SK-N-SH treated with all-trans-retinoic acid at 6 μM for 48 hours (cell line): ENCODE measurements at regions not wholly inside any gene's neighbourhood (a gene's known extent, or its start where the extent isn't known, plus 50 kb on each side); places are given as distances from the start of the nearest gene placed in this dataset.

Source experiments
- ATAC-seq: fragments of 200-7000 bp; cut with Tn5 transposase; 3 replicates; pipeline ENCODE4 v1.9.1; 2020; ENCODE audit warnings: mild to moderate bottlenecking, moderate library complexity
- ARNTL ChIP-seq: fragments of 450-650 bp; formaldehyde crosslinking; IDR thresholded peaks from 2 replicates; pipeline ENCODE4 v1.5.0; 2020; ENCODE audit warnings: low read depth, mild to moderate bottlenecking, moderate library complexity, borderline replicate concordance
- BACH2 ChIP-seq: fragments of 250-450 bp; sonication (Bioruptor Pico); IDR thresholded peaks from 2 replicates; pipeline ENCODE4 v1.9.0; 2021; ENCODE audit warnings: mild to moderate bottlenecking, borderline replicate concordance
- CSDC2 ChIP-seq: fragments of 250-450 bp; sonication (Bioruptor Pico); IDR thresholded peaks from 2 replicates; pipeline ENCODE4 v1.5.0; 2020; ENCODE audit warnings: mild to moderate bottlenecking, moderate library complexity
- ESRRG ChIP-seq: fragments of 250-450 bp; sonication (Bioruptor Pico); IDR thresholded peaks from 2 replicates; pipeline ENCODE4 v1.6.1; 2021; ENCODE audit warnings: mild to moderate bottlenecking
- OSR1 ChIP-seq: fragments of 250-450 bp; sonication (Bioruptor Pico); IDR thresholded peaks from 2 replicates; pipeline ENCODE4 v1.8.0; 2022; ENCODE audit warnings: moderate library complexity, mild to moderate bottlenecking, inconsistent platforms
- RARB ChIP-seq: fragments of 250-450 bp; sonication (Bioruptor Pico); IDR thresholded peaks from 2 replicates; pipeline ENCODE4 v1.8.0; 2021; ENCODE audit warnings: mild to moderate bottlenecking, moderate library complexity
- SNAI2 ChIP-seq: fragments of 250-450 bp; sonication (Bioruptor Pico); IDR thresholded peaks from 2 replicates; pipeline ENCODE4 v1.5.0; 2020; ENCODE audit warnings: mild to moderate bottlenecking, moderate library complexity
- TCF4 ChIP-seq: fragments of 250-450 bp; sonication (Bioruptor Pico); IDR thresholded peaks from 2 replicates; pipeline ENCODE4 v1.8.0; 2021; ENCODE audit warnings: mild to moderate bottlenecking, moderate library complexity, borderline replicate concordance
- TOX ChIP-seq: fragments of 250-450 bp; sonication (Bioruptor Pico); IDR thresholded peaks from 2 replicates; pipeline ENCODE4 v1.8.0; 2021; ENCODE audit warnings: mild to moderate bottlenecking, moderate library complexity, borderline replicate concordance
- ZC3H10 ChIP-seq: fragments of 250-450 bp; sonication (Bioruptor Pico); IDR thresholded peaks from 2 replicates; pipeline ENCODE4 v1.5.1; 2021; ENCODE audit warnings: mild to moderate bottlenecking, moderate library complexity
- ZFP3 ChIP-seq: fragments of 250-450 bp; sonication (Bioruptor Pico); IDR thresholded peaks from 2 replicates; pipeline ENCODE4 v1.5.0; 2020; ENCODE audit warnings: mild to moderate bottlenecking, moderate library complexity
- ZFP30 ChIP-seq: fragments of 450-650 bp; formaldehyde crosslinking; IDR thresholded peaks from 2 replicates; pipeline ENCODE4 v1.5.0; 2022; ENCODE audit warnings: mild to moderate bottlenecking, moderate library complexity
- ZNF565 ChIP-seq: fragments of 450-650 bp; formaldehyde crosslinking; conservative IDR thresholded peaks from 2 replicates; pipeline ENCODE4 v1.5.0; 2020; ENCODE audit warnings: low read depth, mild to moderate bottlenecking, moderate library complexity
- ZNF70 ChIP-seq: fragments of 450-650 bp; formaldehyde crosslinking; IDR thresholded peaks from 2 replicates; pipeline ENCODE4 v1.5.0; 2020; ENCODE audit warnings: mild to moderate bottlenecking, moderate library complexity
- ZNF8 ChIP-seq: fragments of 450-650 bp; formaldehyde crosslinking; IDR thresholded peaks from 2 replicates; pipeline ENCODE4 v1.5.0; 2020; ENCODE audit warnings: mild to moderate bottlenecking, moderate library complexity
- TF ChIP-seq, protein P1 (sequence below): fragments of 250-450 bp; sonication (Bioruptor Pico); IDR thresholded peaks from 2 replicates; pipeline ENCODE4 v1.5.0; 2020; ENCODE audit warnings: mild to moderate bottlenecking, moderate library complexity
- TF ChIP-seq, protein P2 (sequence below): fragments of 250-450 bp; sonication (Bioruptor Pico); IDR thresholded peaks from 2 replicates; pipeline ENCODE4 v1.8.0; 2021; ENCODE audit warnings: low read depth, mild to moderate bottlenecking, moderate library complexity, borderline replicate concordance
- TF ChIP-seq, protein P3 (sequence below): fragments of 250-450 bp; sonication (Bioruptor Pico); IDR thresholded peaks from 2 replicates; pipeline ENCODE4 v1.8.0; 2020; ENCODE audit warnings: mild to moderate bottlenecking, moderate library complexity, borderline replicate concordance

DNA sequence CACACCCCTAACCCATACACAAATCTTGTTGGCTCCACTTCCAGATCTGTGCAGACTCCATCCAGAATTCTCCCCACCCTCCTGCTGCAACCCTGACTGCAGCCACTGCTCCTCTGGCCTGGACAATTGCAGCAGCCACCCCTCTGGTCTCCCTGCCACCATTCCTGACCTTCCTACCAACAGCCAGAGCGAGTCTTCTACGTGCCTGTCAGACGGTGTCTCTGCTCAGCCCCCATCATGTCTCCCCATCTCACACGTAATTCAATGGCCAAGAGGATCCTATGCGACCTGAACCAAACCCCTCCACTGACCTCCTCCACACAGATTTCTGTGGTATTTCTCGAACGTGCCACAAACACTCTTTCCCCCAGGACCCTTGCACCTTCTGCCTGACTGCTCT, 103.3 kb downstream of the TPRA1 start:
- TF ChIP-seq ZNF70 (CRISPR knock-in tag), result no peak
- TF ChIP-seq TOX (CRISPR knock-in tag), result no peak
- no peak for TF ChIP-seq ZFP3 (CRISPR knock-in tag)
- no peak for TF ChIP-seq ZC3H10 (CRISPR knock-in tag)
- TF ChIP-seq TCF4 (CRISPR knock-in tag), result no peak
- TF ChIP-seq OSR1, result no peak
- TF ChIP-seq CSDC2, result no peak
- no peak for TF ChIP-seq SNAI2 (CRISPR knock-in tag)
- ATAC-seq, result no peak

DNA sequence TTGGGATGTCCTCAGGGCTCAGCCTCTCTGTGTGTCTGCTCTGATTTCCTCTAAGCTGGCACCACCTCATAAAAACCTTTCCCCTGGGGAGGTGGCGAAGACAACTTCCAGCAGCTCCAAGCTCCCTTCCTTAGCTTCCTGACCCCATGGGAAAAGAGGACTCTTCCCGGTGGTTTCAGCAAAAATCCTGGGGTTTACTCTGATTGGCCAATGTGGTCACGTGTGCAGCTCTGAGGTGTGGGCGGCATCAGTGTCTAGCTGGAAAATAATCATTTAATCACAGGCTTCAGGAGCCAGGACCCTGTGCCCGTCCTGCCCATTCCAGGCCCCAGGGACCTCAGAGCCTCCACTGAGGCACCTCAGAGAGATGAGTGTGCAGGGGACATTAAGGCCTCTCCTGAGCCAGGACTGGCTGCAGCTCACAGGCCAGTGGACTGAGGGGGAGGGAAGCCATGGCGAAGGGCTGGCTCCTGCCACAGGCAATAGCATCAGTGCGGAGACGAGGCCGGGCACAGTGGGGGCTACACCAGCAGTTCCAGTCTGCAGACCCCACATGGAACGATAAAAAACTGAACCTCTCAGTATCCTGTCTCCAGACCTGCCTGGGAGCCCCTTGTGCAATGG, 104.1 kb downstream of the TPRA1 start:
- TF ChIP-seq, protein P1, sequence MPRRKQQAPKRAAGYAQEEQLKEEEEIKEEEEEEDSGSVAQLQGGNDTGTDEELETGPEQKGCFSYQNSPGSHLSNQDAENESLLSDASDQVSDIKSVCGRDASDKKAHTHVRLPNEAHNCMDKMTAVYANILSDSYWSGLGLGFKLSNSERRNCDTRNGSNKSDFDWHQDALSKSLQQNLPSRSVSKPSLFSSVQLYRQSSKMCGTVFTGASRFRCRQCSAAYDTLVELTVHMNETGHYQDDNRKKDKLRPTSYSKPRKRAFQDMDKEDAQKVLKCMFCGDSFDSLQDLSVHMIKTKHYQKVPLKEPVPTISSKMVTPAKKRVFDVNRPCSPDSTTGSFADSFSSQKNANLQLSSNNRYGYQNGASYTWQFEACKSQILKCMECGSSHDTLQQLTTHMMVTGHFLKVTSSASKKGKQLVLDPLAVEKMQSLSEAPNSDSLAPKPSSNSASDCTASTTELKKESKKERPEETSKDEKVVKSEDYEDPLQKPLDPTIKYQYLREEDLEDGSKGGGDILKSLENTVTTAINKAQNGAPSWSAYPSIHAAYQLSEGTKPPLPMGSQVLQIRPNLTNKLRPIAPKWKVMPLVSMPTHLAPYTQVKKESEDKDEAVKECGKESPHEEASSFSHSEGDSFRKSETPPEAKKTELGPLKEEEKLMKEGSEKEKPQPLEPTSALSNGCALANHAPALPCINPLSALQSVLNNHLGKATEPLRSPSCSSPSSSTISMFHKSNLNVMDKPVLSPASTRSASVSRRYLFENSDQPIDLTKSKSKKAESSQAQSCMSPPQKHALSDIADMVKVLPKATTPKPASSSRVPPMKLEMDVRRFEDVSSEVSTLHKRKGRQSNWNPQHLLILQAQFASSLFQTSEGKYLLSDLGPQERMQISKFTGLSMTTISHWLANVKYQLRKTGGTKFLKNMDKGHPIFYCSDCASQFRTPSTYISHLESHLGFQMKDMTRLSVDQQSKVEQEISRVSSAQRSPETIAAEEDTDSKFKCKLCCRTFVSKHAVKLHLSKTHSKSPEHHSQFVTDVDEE (CRISPR knock-in tag), result no peak
- TF ChIP-seq ARNTL (CRISPR knock-in tag) (no peak), ZC3H10 (CRISPR knock-in tag) (no peak)
- TF ChIP-seq, all 23 proteins: peak for 0

DNA sequence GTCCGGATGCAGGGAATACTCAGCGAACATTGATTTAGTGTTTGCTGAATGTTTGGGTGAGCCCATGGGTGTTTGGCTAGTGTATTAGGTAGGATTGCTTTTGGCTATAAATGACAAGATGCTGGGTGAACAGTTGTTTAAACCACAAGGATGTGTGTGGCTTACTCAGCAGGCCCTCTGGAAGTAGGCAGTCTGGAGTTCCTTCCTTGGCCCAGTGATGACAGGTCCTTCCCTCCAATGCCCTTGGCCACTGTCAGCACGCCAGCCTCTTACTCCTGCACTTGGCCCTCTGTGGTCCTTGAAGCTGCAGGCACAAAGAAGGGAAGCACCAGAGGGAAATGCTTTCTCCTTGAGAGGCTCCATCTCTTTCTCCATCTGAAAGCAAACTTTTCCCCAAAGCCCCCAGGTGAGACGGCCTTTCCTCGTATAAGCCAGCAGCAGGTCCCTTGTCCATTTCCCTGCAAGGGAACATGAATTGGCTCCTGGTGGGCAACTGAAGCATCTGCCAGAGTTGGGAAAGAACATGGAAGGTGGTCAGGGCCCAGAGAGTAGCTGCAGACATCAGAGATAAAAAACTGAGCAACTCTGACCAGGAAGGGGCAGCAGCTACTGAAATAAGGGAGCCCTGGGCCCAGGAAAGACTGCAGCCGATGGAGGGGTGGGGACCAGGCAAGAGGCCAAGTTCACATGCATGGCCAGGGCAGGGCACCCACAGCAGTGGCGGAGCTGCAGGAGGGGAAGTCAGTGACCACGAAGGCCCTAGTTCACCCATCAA, 105.0 kb downstream of the TPRA1 start:
- ATAC-seq, result no peak
- TF ChIP-seq, protein P2, sequence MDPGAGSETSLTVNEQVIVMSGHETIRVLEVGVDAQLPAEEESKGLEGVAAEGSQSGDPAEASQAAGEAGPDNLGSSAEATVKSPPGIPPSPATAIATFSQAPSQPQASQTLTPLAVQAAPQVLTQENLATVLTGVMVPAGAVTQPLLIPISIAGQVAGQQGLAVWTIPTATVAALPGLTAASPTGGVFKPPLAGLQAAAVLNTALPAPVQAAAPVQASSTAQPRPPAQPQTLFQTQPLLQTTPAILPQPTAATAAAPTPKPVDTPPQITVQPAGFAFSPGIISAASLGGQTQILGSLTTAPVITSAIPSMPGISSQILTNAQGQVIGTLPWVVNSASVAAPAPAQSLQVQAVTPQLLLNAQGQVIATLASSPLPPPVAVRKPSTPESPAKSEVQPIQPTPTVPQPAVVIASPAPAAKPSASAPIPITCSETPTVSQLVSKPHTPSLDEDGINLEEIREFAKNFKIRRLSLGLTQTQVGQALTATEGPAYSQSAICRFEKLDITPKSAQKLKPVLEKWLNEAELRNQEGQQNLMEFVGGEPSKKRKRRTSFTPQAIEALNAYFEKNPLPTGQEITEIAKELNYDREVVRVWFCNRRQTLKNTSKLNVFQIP (CRISPR knock-in tag), result no peak
- TF ChIP-seq CSDC2, result no peak

More for the DNA sequence above, 104.1 kb downstream of the TPRA1 start:
- no peak for ATAC-seq

DNA sequence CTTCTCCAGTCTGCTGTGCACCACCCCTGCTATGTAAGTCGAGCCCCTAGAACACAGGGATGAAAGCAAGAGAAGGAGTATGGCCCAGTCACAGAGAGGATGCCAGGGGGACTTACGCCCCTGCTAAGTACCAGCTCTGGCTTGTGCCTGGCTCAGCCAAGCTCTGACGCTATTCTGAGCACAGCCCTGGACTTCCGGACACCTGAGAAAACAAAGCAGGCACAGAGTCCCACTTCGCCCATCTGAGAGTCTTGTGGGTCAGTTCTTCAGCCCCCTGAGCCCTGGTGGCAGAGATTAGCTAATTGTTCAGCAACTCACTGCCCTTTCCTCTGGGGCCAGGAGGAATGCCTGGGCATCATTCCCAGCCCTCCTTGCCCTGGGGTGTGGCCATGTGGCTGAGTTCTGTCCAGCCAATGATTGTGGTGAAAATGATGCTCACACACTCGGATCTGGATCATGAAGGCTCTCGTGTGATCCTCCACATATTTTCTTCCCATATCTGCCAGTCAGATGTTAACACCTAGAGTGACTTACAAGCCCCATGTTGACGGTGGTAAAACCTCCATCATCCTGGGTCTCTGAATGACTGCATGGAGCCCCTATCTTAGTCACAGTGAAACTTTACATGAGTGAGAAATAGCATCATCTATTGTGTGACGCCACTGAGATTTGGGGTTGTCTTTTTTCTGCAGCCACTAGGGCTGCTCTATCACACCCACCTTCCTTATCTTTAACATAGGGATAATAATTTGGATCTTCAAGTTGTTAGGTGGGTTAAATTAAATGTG, 105.7 kb downstream of the TPRA1 start:
- TF ChIP-seq OSR1 (no peak), RARB (CRISPR knock-in tag) (no peak), TCF4 (CRISPR knock-in tag) (no peak), ARNTL (CRISPR knock-in tag) (no peak), ZFP3 (CRISPR knock-in tag) (no peak), ZFP30 (CRISPR knock-in tag) (no peak), BACH2 (CRISPR knock-in tag) (no peak)
- TF ChIP-seq, protein P2 (CRISPR knock-in tag), result no peak
- TF ChIP-seq, all 23 proteins: peak for 0
- peak; percentile 41; the same call in 2 of the 3 replicates for ATAC-seq

DNA sequence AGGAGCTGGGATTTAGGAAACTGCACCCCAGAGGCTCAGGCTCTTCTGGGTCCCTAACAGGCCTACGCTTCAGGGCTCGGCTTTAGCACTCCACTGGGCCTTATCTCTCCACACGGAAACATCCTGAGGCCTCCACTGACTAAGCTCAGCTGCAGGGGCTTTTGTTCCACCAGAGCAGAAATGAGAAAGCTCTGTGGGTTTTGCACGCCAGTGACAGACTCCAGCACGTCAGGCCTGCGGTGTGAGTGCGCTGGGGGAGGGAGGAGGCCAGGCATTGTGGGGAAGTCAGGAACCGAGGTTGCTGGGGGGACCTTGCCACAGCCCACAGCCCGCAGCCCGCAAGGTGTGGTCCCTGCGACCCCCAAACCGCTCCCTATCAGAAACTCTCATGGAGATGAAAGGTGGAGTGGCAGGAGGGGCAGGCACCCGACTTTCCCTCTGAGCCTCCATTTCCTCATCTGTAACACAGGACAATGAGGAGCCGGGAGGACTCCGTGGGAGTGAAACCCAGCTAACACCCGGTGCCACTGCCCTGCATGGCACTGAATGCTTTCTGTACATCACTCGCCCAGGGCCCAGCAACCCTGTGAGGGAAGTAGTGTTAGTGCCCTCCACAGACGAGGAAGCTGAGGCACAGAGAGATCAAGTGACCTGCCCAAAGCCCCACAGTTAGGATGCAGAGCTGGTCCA, 106.5 kb downstream of the TPRA1 start:
- TF ChIP-seq TOX (CRISPR knock-in tag), result no peak
- no peak for TF ChIP-seq TCF4 (CRISPR knock-in tag)
- no peak for TF ChIP-seq ZNF8 (CRISPR knock-in tag)
- no peak for TF ChIP-seq ESRRG (CRISPR knock-in tag)
- no peak for TF ChIP-seq SNAI2 (CRISPR knock-in tag)
- TF ChIP-seq RARB (CRISPR knock-in tag), result no peak
- no peak for TF ChIP-seq ZNF565 (CRISPR knock-in tag)
- TF ChIP-seq ARNTL (CRISPR knock-in tag), result no peak
- TF ChIP-seq, protein P1 (CRISPR knock-in tag), result no peak
- no peak for TF ChIP-seq ZNF70 (CRISPR knock-in tag)
- no peak for TF ChIP-seq ZFP30 (CRISPR knock-in tag)
- TF ChIP-seq, protein P3, sequence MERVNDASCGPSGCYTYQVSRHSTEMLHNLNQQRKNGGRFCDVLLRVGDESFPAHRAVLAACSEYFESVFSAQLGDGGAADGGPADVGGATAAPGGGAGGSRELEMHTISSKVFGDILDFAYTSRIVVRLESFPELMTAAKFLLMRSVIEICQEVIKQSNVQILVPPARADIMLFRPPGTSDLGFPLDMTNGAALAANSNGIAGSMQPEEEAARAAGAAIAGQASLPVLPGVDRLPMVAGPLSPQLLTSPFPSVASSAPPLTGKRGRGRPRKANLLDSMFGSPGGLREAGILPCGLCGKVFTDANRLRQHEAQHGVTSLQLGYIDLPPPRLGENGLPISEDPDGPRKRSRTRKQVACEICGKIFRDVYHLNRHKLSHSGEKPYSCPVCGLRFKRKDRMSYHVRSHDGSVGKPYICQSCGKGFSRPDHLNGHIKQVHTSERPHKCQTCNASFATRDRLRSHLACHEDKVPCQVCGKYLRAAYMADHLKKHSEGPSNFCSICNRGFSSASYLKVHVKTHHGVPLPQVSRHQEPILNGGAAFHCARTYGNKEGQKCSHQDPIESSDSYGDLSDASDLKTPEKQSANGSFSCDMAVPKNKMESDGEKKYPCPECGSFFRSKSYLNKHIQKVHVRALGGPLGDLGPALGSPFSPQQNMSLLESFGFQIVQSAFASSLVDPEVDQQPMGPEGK (CRISPR knock-in tag), result no peak
- no peak for ATAC-seq
